ENCODE measurements at regions not wholly inside any gene's neighbourhood (a gene's known extent, or its start where the extent isn't known, plus 50 kb on each side); places are given as distances from the start of the nearest gene placed in this dataset.
"Not testable (repeated sequence)": the region's sequence is repeated elsewhere in the genome, so short reads cannot be mapped to it uniquely, and the experiment has no call there.

GRCh38 chr5:117624201-117624600 is 1049.6 kb upstream of the SEMA6A start:
- DNase-seq (ENCODE audit: low spot score in 2 of 2) (no peak), ATAC-seq (replicated peaks; ENCODE audit: extremely low read depth, poor library complexity, severe bottlenecking) (no peak)
- H3K36me3 Mint-ChIP-seq (ENCODE audit: insufficient read depth), result no peaks in the 10 kb centered on the region
- no peaks in the 10 kb centered on the region for H3K27me3 Mint-ChIP-seq
- H3K9me3 Mint-ChIP-seq, result peaks cover 8% of the 10 kb centered on the region
- H3K4me3 Mint-ChIP-seq, result no peak overlapping the region
- H3K27ac Mint-ChIP-seq (ENCODE audit: low read depth), result no peak overlapping the region
- no peaks in the 10 kb centered on the region for H3K4me1 Mint-ChIP-seq

DNA sequence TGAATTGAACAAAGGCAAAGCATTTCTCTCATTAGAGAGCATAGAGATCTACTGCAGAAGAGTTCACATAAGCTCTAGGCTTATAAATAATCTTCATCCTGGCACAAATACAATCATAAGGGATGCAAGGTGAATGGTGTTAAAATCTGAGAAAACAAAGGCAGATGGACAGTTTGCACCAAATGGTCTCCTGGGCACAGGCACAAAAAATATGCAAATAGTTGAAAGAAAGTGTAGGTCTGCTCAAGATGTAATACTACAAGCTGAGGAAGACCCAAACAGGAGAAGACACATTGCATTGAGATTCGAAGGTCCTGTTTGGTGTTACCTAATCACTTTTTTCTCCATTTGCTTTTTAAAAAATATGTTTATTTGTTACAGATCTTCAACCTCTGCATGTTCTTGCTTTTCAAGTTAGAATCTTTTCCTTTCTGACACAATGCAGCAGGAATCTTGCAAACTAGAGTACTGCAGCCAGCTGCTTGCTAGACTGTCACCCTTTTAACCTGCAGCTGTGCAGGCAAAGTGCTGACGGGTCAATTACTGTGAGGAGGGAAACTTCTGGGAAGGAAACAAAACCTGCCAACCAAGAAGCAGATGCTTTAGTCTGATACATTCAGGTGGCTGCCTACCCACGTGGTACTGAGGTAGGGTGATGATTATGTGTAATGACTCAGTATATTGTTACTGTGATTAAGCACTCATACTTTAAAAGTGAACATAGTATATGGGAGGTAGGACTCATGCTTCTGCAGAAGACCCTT is 1048.6 kb upstream of the SEMA6A start:
- DNase-seq (ENCODE audit: low spot score in 2 of 2) (no peak), ATAC-seq (replicated peaks; ENCODE audit: extremely low read depth, poor library complexity, severe bottlenecking) (no peak)
- H3K27ac Mint-ChIP-seq (ENCODE audit: low read depth), result no peak overlapping the region
- no peaks in the 10 kb centered on the region for H3K4me1 Mint-ChIP-seq
- no peaks in the 10 kb centered on the region for H3K36me3 Mint-ChIP-seq (ENCODE audit: insufficient read depth)
- H3K9me3 Mint-ChIP-seq, result peaks cover 17% of the 10 kb centered on the region
- H3K4me3 Mint-ChIP-seq, result no peak overlapping the region
- no peaks in the 10 kb centered on the region for H3K27me3 Mint-ChIP-seq

DNA sequence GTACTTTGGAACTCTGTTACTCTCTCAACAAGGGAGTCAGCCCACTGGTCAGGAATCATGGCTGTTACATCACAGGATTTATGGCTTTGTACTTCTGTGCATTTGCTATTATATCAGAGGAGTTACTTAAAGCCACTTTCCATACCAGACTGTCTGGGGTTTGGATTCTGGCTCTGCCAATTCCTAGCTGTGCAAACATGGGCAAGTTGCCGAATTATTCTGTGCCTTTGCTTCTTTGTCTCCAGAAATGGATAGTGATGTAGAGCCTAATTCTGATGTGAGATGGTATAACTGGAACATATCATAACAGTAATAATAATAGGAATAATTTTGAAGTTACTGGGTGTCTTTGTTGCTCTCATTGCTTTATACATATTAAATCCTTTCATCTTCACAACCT is 1047.3 kb upstream of the SEMA6A start:
- DNase-seq (ENCODE audit: low spot score in 2 of 2) (no peak), ATAC-seq (replicated peaks; ENCODE audit: extremely low read depth, poor library complexity, severe bottlenecking) (no peak)
- no peaks in the 10 kb centered on the region for H3K36me3 Mint-ChIP-seq (ENCODE audit: insufficient read depth)
- no peaks in the 10 kb centered on the region for H3K27me3 Mint-ChIP-seq
- no peaks in the 10 kb centered on the region for H3K4me1 Mint-ChIP-seq
- peaks cover 23% of the 10 kb centered on the region for H3K9me3 Mint-ChIP-seq
- no peak overlapping the region for H3K4me3 Mint-ChIP-seq
- no peak overlapping the region for H3K27ac Mint-ChIP-seq (ENCODE audit: low read depth)

- no peaks in the 10 kb centered on the region for H3K27me3 Mint-ChIP-seq
- H3K4me3 Mint-ChIP-seq, result no peak overlapping the region
- H3K4me1 Mint-ChIP-seq, result no peaks in the 10 kb centered on the region
- H3K9me3 Mint-ChIP-seq, result peaks cover 25% of the 10 kb centered on the region
- H3K27ac Mint-ChIP-seq (ENCODE audit: low read depth), result no peak overlapping the region
- DNase-seq (ENCODE audit: low spot score in 2 of 2) (no peak), ATAC-seq (replicated peaks; ENCODE audit: extremely low read depth, poor library complexity, severe bottlenecking) (no peak)
- H3K36me3 Mint-ChIP-seq (ENCODE audit: insufficient read depth), result no peaks in the 10 kb centered on the region
Observed at GRCh38 chr5:117615226-117615625, 1040.6 kb upstream of the SEMA6A start.

DNA sequence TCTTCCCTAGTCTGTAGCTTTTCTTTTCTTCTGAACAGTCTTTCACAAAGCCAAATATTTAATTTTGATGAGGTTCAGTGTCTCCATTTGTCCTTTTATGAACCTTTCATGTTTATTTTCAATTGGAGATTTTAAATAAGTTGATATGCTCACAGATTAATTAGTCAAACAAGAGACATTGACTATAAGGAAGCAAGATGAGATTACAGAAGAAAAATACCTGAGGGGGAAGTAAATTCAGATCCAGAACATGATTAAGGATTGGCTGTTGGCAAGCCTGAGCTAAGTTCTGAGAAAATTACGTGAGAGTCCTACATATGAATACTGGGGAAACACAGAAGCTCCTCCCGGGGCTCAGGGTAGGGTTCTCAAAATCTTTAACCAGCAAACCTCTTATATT is 1039.8 kb upstream of the SEMA6A start:
- no peak for DNase-seq (ENCODE audit: low spot score in 2 of 2)
- ATAC-seq (replicated peaks; ENCODE audit: extremely low read depth, poor library complexity, severe bottlenecking), result no peak
- Mint-ChIP-seq H3K4me3 (no peak overlapping the region), H3K4me1 (no peaks in the 10 kb centered on the region), H3K36me3 (ENCODE audit: insufficient read depth) (no peaks in the 10 kb centered on the region), H3K27ac (ENCODE audit: low read depth) (no peak overlapping the region), H3K9me3 (peaks cover 33% of the 10 kb centered on the region), H3K27me3 (no peaks in the 10 kb centered on the region)

- Mint-ChIP-seq H3K27me3 (no peaks in the 10 kb centered on the region), H3K4me1 (no peaks in the 10 kb centered on the region), H3K4me3 (no peak overlapping the region), H3K27ac (ENCODE audit: low read depth) (no peak overlapping the region), H3K36me3 (ENCODE audit: insufficient read depth) (no peaks in the 10 kb centered on the region), H3K9me3 (peaks cover 12% of the 10 kb centered on the region)
- DNase-seq (ENCODE audit: low spot score in 2 of 2) (no peak), ATAC-seq (replicated peaks; ENCODE audit: extremely low read depth, poor library complexity, severe bottlenecking) (no peak)
Observed at GRCh38 chr5:117604845-117605244, 1030.2 kb upstream of the SEMA6A start.

DNA sequence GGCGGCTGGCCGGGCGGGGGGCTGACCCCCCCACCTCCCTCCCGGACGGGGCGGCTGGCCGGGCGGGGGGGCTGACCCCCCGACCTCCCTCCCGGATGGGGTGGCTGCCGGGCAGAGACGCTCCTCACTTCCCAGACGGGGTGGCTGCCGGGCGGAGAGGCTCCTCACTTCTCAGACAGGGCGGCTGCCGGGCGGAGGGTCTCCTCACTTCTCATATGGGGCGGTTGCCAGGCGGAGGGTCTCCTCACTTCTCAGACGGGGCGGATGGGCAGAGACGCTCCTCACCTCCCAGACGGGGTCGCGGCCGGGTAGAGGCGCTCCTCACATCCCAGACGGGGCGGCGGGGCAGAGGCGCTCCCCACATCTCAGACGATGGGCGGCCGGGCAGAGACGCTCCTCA is 1025.2 kb upstream of the SEMA6A start:
- not testable (repeated sequence) for H3K4me1 Mint-ChIP-seq; H3K36me3 Mint-ChIP-seq (ENCODE audit: insufficient read depth); H3K9me3 Mint-ChIP-seq; H3K27ac Mint-ChIP-seq (ENCODE audit: low read depth); H3K4me3 Mint-ChIP-seq; H3K27me3 Mint-ChIP-seq; ATAC-seq (replicated peaks; ENCODE audit: extremely low read depth, poor library complexity, severe bottlenecking); DNase-seq (ENCODE audit: low spot score in 2 of 2)

DNA sequence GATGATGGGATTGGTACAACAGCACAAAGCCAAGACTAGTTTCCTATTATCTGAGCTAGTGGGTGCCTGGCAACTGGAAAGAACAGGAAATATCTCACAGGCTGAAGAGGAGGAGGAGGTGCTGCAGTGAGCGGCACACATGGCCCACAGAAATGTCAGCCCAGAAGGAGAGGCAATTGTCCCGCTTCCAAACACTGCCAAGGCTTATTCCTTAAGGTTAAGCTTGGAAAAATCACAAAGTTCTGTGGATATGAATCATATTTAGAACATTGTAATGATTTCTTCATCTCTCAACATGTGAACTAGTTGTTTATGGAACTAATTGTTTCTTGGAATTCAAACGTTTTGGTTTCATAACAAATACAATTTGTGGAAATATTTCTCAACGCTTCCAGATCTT is 1019.5 kb upstream of the SEMA6A start:
- Mint-ChIP-seq H3K4me1 (no peaks in the 10 kb centered on the region), H3K27me3 (no peaks in the 10 kb centered on the region), H3K4me3 (no peak overlapping the region), H3K9me3 (no peaks in the 10 kb centered on the region), H3K36me3 (ENCODE audit: insufficient read depth) (no peaks in the 10 kb centered on the region), H3K27ac (ENCODE audit: low read depth) (no peak overlapping the region)
- ATAC-seq (replicated peaks; ENCODE audit: extremely low read depth, poor library complexity, severe bottlenecking) (no peak), DNase-seq (ENCODE audit: low spot score in 2 of 2) (no peak)

DNA sequence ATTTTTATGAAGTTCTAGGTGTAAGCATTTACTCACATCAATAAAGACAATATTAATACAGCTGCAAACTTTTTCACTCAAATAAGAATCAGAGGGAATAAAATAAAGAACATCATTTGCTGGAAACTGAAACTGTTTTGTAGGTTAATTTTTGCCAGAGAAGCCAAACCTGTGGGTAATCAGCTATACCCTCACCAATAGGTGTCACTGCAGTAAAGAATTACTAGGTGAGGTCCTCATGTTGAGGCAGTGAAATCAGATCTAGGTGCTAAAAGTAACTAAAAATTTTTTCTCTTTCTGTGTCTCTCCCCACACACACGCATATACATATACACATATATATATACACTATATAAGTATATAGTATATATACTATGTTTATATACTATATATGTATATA is 1016.3 kb upstream of the SEMA6A start:
- ATAC-seq (replicated peaks; ENCODE audit: extremely low read depth, poor library complexity, severe bottlenecking) (no peak), DNase-seq (ENCODE audit: low spot score in 2 of 2) (no peak)
- Mint-ChIP-seq H3K4me1 (no peaks in the 10 kb centered on the region), H3K36me3 (ENCODE audit: insufficient read depth) (no peaks in the 10 kb centered on the region), H3K27ac (ENCODE audit: low read depth) (no peak overlapping the region), H3K27me3 (no peaks in the 10 kb centered on the region), H3K9me3 (peaks cover 16% of the 10 kb centered on the region), H3K4me3 (no peak overlapping the region)

DNA sequence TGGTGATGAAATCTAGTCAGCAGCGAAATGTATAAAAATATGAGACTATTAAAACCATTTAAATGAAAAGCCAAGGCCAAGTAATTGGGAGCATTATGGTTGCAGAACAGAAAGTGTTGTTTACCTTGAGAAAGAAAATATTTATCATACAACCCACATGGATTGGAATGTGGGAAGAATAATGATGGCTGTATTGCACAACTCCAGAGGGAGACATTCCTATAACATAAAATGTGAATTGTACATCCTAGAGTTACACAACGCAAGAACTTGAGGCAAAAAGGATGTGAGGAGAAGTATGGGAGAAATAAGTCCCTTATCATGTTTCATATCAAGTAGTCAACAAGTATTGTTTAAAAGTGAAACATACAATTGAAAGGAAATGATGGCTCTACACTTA is 1014.0 kb upstream of the SEMA6A start:
- no peak overlapping the region for H3K27ac Mint-ChIP-seq (ENCODE audit: low read depth)
- no peaks in the 10 kb centered on the region for H3K36me3 Mint-ChIP-seq (ENCODE audit: insufficient read depth)
- H3K27me3 Mint-ChIP-seq, result no peaks in the 10 kb centered on the region
- ATAC-seq (replicated peaks; ENCODE audit: extremely low read depth, poor library complexity, severe bottlenecking), result no peak
- no peaks in the 10 kb centered on the region for H3K4me1 Mint-ChIP-seq
- H3K4me3 Mint-ChIP-seq, result no peak overlapping the region
- H3K9me3 Mint-ChIP-seq, result peaks cover 17% of the 10 kb centered on the region
- DNase-seq (ENCODE audit: low spot score in 2 of 2), result no peak

- Mint-ChIP-seq H3K27ac (ENCODE audit: low read depth) (no peak overlapping the region), H3K9me3 (peaks cover 27% of the 10 kb centered on the region), H3K36me3 (ENCODE audit: insufficient read depth) (no peaks in the 10 kb centered on the region), H3K27me3 (no peaks in the 10 kb centered on the region), H3K4me1 (no peaks in the 10 kb centered on the region), H3K4me3 (no peak overlapping the region)
- DNase-seq (ENCODE audit: low spot score in 2 of 2), result no peak
- ATAC-seq (replicated peaks; ENCODE audit: extremely low read depth, poor library complexity, severe bottlenecking), result no peak
Observed at GRCh38 chr5:117587111-117587510, 1012.5 kb upstream of the SEMA6A start.

DNA sequence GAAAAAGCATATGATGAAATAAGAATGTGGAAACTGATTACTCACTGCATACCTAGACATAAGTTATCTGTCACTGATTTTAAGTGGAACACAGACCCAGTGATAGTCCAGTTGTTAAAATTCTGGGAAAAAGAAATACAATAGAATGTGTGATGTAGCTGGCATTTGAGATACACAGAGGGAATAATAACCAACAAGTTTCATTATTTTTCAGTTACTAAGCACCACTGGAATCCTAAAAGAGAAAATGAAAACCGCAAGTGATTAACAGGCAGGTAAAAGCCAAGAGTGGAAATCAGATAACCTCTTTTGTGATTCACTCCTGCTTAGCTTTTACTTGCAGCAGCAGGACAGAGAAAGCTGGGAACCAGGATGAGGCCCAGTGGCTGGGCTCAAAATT is 994.0 kb upstream of the SEMA6A start:
- ATAC-seq (replicated peaks; ENCODE audit: extremely low read depth, poor library complexity, severe bottlenecking) (no peak), DNase-seq (ENCODE audit: low spot score in 2 of 2) (no peak)
- Mint-ChIP-seq H3K9me3 (peaks cover 7% of the 10 kb centered on the region), H3K27ac (ENCODE audit: low read depth) (no peak overlapping the region), H3K36me3 (ENCODE audit: insufficient read depth) (no peaks in the 10 kb centered on the region), H3K4me3 (no peak overlapping the region), H3K4me1 (no peaks in the 10 kb centered on the region), H3K27me3 (no peaks in the 10 kb centered on the region)

- Mint-ChIP-seq H3K27ac (ENCODE audit: low read depth) (no peak overlapping the region), H3K36me3 (ENCODE audit: insufficient read depth) (no peaks in the 10 kb centered on the region), H3K4me3 (no peak overlapping the region), H3K27me3 (no peaks in the 10 kb centered on the region), H3K9me3 (peaks cover 7% of the 10 kb centered on the region), H3K4me1 (no peaks in the 10 kb centered on the region)
- DNase-seq (ENCODE audit: low spot score in 2 of 2), result no peak
- ATAC-seq (replicated peaks; ENCODE audit: extremely low read depth, poor library complexity, severe bottlenecking), result no peak
Observed at GRCh38 chr5:117568126-117568525, 993.5 kb upstream of the SEMA6A start.
